ENCODE measurements at regions not wholly inside any gene's neighbourhood (a gene's known extent, or its start where the extent isn't known, plus 50 kb on each side); places are given as distances from the start of the nearest gene placed in this dataset.
"Not testable (repeated sequence)": the region's sequence is repeated elsewhere in the genome, so short reads cannot be mapped to it uniquely, and the experiment has no call there.

- DNase-seq = no peak
Measured at GRCh38 chr1:95627244-95627643, 393.2 kb downstream of the RWDD3 start.

GRCh38 chr1:95631695-95632094 lies 397.7 kb downstream of the RWDD3 start:
- no peak for DNase-seq

GRCh38 chr1:95635811-95636210 lies 401.8 kb downstream of the RWDD3 start:
- DNase-seq = no peak

- DNase-seq = no peak
Measured at GRCh38 chr1:95636897-95637296, 402.9 kb downstream of the RWDD3 start.

- no peak for DNase-seq
Measured at GRCh38 chr1:95640746-95641145, 406.7 kb downstream of the RWDD3 start.

GRCh38 chr1:95641386-95641785 lies 407.4 kb downstream of the RWDD3 start:
- no peak for DNase-seq

GRCh38 chr1:95642035-95642434 lies 408.0 kb downstream of the RWDD3 start:
- no peak for DNase-seq

GRCh38 chr1:95643071-95643470 lies 409.1 kb downstream of the RWDD3 start:
- no peak for DNase-seq

GRCh38 chr1:95645126-95645525 lies 411.1 kb downstream of the RWDD3 start:
- DNase-seq = not testable (repeated sequence)

- DNase-seq = no peak
Measured at GRCh38 chr1:95650631-95651030, 416.6 kb downstream of the RWDD3 start.

GRCh38 chr1:95652423-95652965 lies 418.5 kb downstream of the RWDD3 start:
- DNase-seq = no peak

- DNase-seq = no peak
Measured at GRCh38 chr1:95653618-95654017, 419.6 kb downstream of the RWDD3 start.

- no peak for DNase-seq
Measured at GRCh38 chr1:95655321-95656020, 421.5 kb downstream of the RWDD3 start.

GRCh38 chr1:95657248-95657647 lies 423.2 kb downstream of the RWDD3 start:
- DNase-seq = no peak

- no peak for DNase-seq
Measured at GRCh38 chr1:95659166-95659565, 425.2 kb downstream of the RWDD3 start.

GRCh38 chr1:95659588-95659987 lies 425.6 kb downstream of the RWDD3 start:
- no peak for DNase-seq

- DNase-seq = no peak
Measured at GRCh38 chr1:95660736-95661135, 426.7 kb downstream of the RWDD3 start.

GRCh38 chr1:95663530-95663929 lies 429.5 kb downstream of the RWDD3 start:
- DNase-seq = not testable (repeated sequence)

- DNase-seq = no peak
Measured at GRCh38 chr1:95668165-95668564, 434.2 kb downstream of the RWDD3 start.

GRCh38 chr1:95669638-95670037 lies 435.6 kb downstream of the RWDD3 start:
- DNase-seq = not testable (repeated sequence)

- no peak for DNase-seq
Measured at GRCh38 chr1:95671098-95671497, 437.1 kb downstream of the RWDD3 start.

- no peak for DNase-seq
Measured at GRCh38 chr1:95679262-95679661, 445.3 kb downstream of the RWDD3 start.

- no peak for DNase-seq
Measured at GRCh38 chr1:95685081-95685480, 451.1 kb downstream of the RWDD3 start.

- DNase-seq = no peak
Measured at GRCh38 chr1:95686217-95686616, 452.2 kb downstream of the RWDD3 start.
